Naive thymus-derived CD8-positive, alpha-beta T cell (primary cell): ENCODE measurements at regions not wholly inside any gene's neighbourhood (a gene's known extent, or its start where the extent isn't known, plus 50 kb on each side); places are given as distances from the start of the nearest gene placed in this dataset.

Experiments
- ATAC-seq, 2 donors: fragments of 150-1000 bp; cut with Tn5 transposase in 1 of 2; sonication (Bioruptor Pico), chemical (Tn5 transposase) in 1 of 2; 1 replicate in 1 of 2; 2 replicates in 1 of 2; pipeline ENCODE4 v1.10.0; 2021; ENCODE audit warnings: mild to moderate bottlenecking in 2 of 2, moderate library complexity in 2 of 2
- POLR2A ChIA-PET: fragments of 350-600 bp; sonication (Branson Sonifier 250); formaldehyde crosslinking; loops from one replicate; lab custom pipeline; 2021; ENCODE audit warnings: antibody characterized with exemption; lab: Charles Lee
- DNase-seq, 10 donors: peaks; one replicate each; pipeline versions ENCODE4 v3.0.0 to v3.0.0-alpha.2; 2020 to 2022
- H3K27ac Mint-ChIP-seq, 10 donors: one replicate each; pipeline ENCODE4 v1.8.0; 2020 to 2022; ENCODE audit warnings: mild to moderate bottlenecking in 10 of 10, mixed read lengths in 10 of 10, moderate library complexity in 4 of 10, inconsistent platforms in 1 of 10
- H3K27me3 Mint-ChIP-seq, 5 donors: one replicate each; pipeline ENCODE4 v1.8.0; 2021 to 2022; ENCODE audit warnings: mixed read lengths in 5 of 5
- H3K36me3 Mint-ChIP-seq, 3 donors: one replicate each; pipeline ENCODE4 v1.8.0; 2020 to 2022; ENCODE audit warnings: mixed read lengths in 3 of 3, mild to moderate bottlenecking in 2 of 3, inconsistent platforms in 1 of 3
- H3K4me1 Mint-ChIP-seq, 4 donors: one replicate each; pipeline ENCODE4 v1.8.0; 2021 to 2022; ENCODE audit warnings: mixed read lengths in 4 of 4
- H3K4me3 Mint-ChIP-seq, 10 donors: one replicate each; pipeline ENCODE4 v1.8.0; 2020 to 2022; ENCODE audit warnings: mild to moderate bottlenecking in 10 of 10, mixed read lengths in 10 of 10, moderate library complexity in 6 of 10, inconsistent platforms in 1 of 10
- H3K9me3 Mint-ChIP-seq, 9 donors: one replicate each; pipeline ENCODE4 v1.8.0; 2020 to 2022; ENCODE audit warnings: mixed read lengths in 9 of 9, mild to moderate bottlenecking in 3 of 9, inconsistent platforms in 1 of 9, moderate library complexity in 1 of 9

GRCh38 chr1:56077206-56077605 is 502.2 kb downstream of the PLPP3 start:
- H3K27ac Mint-ChIP-seq, result no peak overlapping the region
- ATAC-seq, result no peak
- H3K27me3 Mint-ChIP-seq, result no peaks in the 10 kb centered on the region
- POLR2A ChIA-PET, result no interaction called here
- no peak overlapping the region for H3K4me3 Mint-ChIP-seq
- H3K4me1 Mint-ChIP-seq, result no peaks in the 10 kb centered on the region
- no peak for DNase-seq
- H3K36me3 Mint-ChIP-seq, result no peaks in the 10 kb centered on the region
- peaks cover 0 to 9% (median 3%) of the 10 kb centered on the region in 9 donors for H3K9me3 Mint-ChIP-seq

GRCh38 chr1:56074007-56074651 is 505.2 kb downstream of the PLPP3 start:
- no peaks in the 10 kb centered on the region for H3K36me3 Mint-ChIP-seq
- H3K27me3 Mint-ChIP-seq, result no peaks in the 10 kb centered on the region
- no peak for ATAC-seq

GRCh38 chr1:56073614-56074006 is 505.8 kb downstream of the PLPP3 start:
- ATAC-seq (no peak), DNase-seq (no peak)

More at GRCh38 chr1:56074007-56074651, 505.2 kb downstream of the PLPP3 start:
- POLR2A ChIA-PET, result no interaction called here
- no peak for DNase-seq
- Mint-ChIP-seq H3K4me3 (no peak overlapping the region), H3K4me1 (no peaks in the 10 kb centered on the region), H3K9me3 (peaks cover 0 to 6% (median 3%) of the 10 kb centered on the region in 9 donors), H3K27ac (no peak overlapping the region)

GRCh38 chr1:56073206-56073605 is 506.2 kb downstream of the PLPP3 start:
- DNase-seq, result no peak
- Mint-ChIP-seq H3K9me3 (peaks cover 0 to 10% (median 3%) of the 10 kb centered on the region in 9 donors), H3K27me3 (no peaks in the 10 kb centered on the region), H3K27ac (no peak overlapping the region), H3K36me3 (no peaks in the 10 kb centered on the region), H3K4me3 (no peak overlapping the region), H3K4me1 (no peaks in the 10 kb centered on the region)
- POLR2A ChIA-PET, result no interaction called here
- ATAC-seq, result no peak

More at GRCh38 chr1:56073614-56074006, 505.8 kb downstream of the PLPP3 start:
- no peaks in the 10 kb centered on the region for H3K4me1 Mint-ChIP-seq
- POLR2A ChIA-PET, result no interaction called here
- H3K27me3 Mint-ChIP-seq, result no peaks in the 10 kb centered on the region
- H3K4me3 Mint-ChIP-seq, result no peak overlapping the region
- no peaks in the 10 kb centered on the region for H3K36me3 Mint-ChIP-seq
- peaks cover 0 to 10% (median 3%) of the 10 kb centered on the region in 9 donors for H3K9me3 Mint-ChIP-seq
- no peak overlapping the region for H3K27ac Mint-ChIP-seq

- no peaks in the 10 kb centered on the region for H3K4me1 Mint-ChIP-seq
- peaks cover 0 to 10% (median 3%) of the 10 kb centered on the region in 9 donors for H3K9me3 Mint-ChIP-seq
- POLR2A ChIA-PET, result no interaction called here
- H3K4me3 Mint-ChIP-seq, result no peak overlapping the region
- H3K36me3 Mint-ChIP-seq, result no peaks in the 10 kb centered on the region
- no peak for DNase-seq
- H3K27ac Mint-ChIP-seq, result no peak overlapping the region
- no peak for ATAC-seq
- no peaks in the 10 kb centered on the region for H3K27me3 Mint-ChIP-seq
Measured at GRCh38 chr1:56072310-56072709, 507.1 kb downstream of the PLPP3 start.

- ATAC-seq, result no peak
- POLR2A ChIA-PET, result no interaction called here
- no peak overlapping the region for H3K27ac Mint-ChIP-seq
- no peaks in the 10 kb centered on the region for H3K36me3 Mint-ChIP-seq
- H3K27me3 Mint-ChIP-seq, result no peaks in the 10 kb centered on the region
- DNase-seq, result no peak
- no peaks in the 10 kb centered on the region for H3K4me1 Mint-ChIP-seq
- peaks cover 0 to 10% (median 3%) of the 10 kb centered on the region in 9 donors for H3K9me3 Mint-ChIP-seq
- H3K4me3 Mint-ChIP-seq, result no peak overlapping the region
Measured at GRCh38 chr1:56071351-56071750, 508.0 kb downstream of the PLPP3 start.

- H3K36me3 Mint-ChIP-seq, result no peaks in the 10 kb centered on the region
- H3K4me3 Mint-ChIP-seq, result no peak overlapping the region
- DNase-seq (no peak), ATAC-seq (no peak)
- H3K27ac Mint-ChIP-seq, result no peak overlapping the region
- no peaks in the 10 kb centered on the region for H3K27me3 Mint-ChIP-seq
- peaks cover 0 to 10% (median 0%) of the 10 kb centered on the region in 9 donors for H3K9me3 Mint-ChIP-seq
- H3K4me1 Mint-ChIP-seq, result no peaks in the 10 kb centered on the region
- POLR2A ChIA-PET, result no interaction called here
Measured at GRCh38 chr1:56070601-56071000, 508.8 kb downstream of the PLPP3 start.

- POLR2A ChIA-PET, result no interaction called here
- Mint-ChIP-seq H3K27ac (no peak overlapping the region), H3K27me3 (no peaks in the 10 kb centered on the region), H3K9me3 (peaks cover 0 to 10% (median 0%) of the 10 kb centered on the region in 9 donors), H3K4me3 (no peak overlapping the region), H3K4me1 (no peaks in the 10 kb centered on the region), H3K36me3 (no peaks in the 10 kb centered on the region)
- ATAC-seq (no peak), DNase-seq (no peak)
Measured at GRCh38 chr1:56069824-56070223, 509.5 kb downstream of the PLPP3 start.

GRCh38 chr1:56068908-56069307 is 510.5 kb downstream of the PLPP3 start:
- no peaks in the 10 kb centered on the region for H3K27me3 Mint-ChIP-seq
- no peaks in the 10 kb centered on the region for H3K4me1 Mint-ChIP-seq
- peaks cover 0 to 10% (median under 1%) of the 10 kb centered on the region in 9 donors for H3K9me3 Mint-ChIP-seq
- no peak for ATAC-seq
- H3K36me3 Mint-ChIP-seq, result no peaks in the 10 kb centered on the region
- no peak overlapping the region for H3K27ac Mint-ChIP-seq
- no peak for DNase-seq
- no peak overlapping the region for H3K4me3 Mint-ChIP-seq
- POLR2A ChIA-PET, result no interaction called here

- Mint-ChIP-seq H3K36me3 (no peaks in the 10 kb centered on the region), H3K4me3 (no peak overlapping the region), H3K4me1 (no peaks in the 10 kb centered on the region), H3K9me3 (peaks cover 0 to 10% (median 2%) of the 10 kb centered on the region in 9 donors), H3K27ac (no peak overlapping the region), H3K27me3 (no peaks in the 10 kb centered on the region)
- ATAC-seq (no peak), DNase-seq (no peak)
- POLR2A ChIA-PET, result no interaction called here
Measured at GRCh38 chr1:56068210-56068609, 511.2 kb downstream of the PLPP3 start.

GRCh38 chr1:56065729-56066128 is 513.6 kb downstream of the PLPP3 start:
- no peaks in the 10 kb centered on the region for H3K4me1 Mint-ChIP-seq
- POLR2A ChIA-PET, result no interaction called here
- no peak overlapping the region for H3K4me3 Mint-ChIP-seq
- ATAC-seq, result no peak
- H3K27me3 Mint-ChIP-seq, result peaks cover 0 to 10% (median 0%) of the 10 kb centered on the region in 5 donors
- peaks cover 0 to 10% (median 0%) of the 10 kb centered on the region in 9 donors for H3K9me3 Mint-ChIP-seq
- H3K27ac Mint-ChIP-seq, result no peak overlapping the region
- DNase-seq, result no peak
- no peaks in the 10 kb centered on the region for H3K36me3 Mint-ChIP-seq

- H3K4me1 Mint-ChIP-seq, result no peaks in the 10 kb centered on the region
- no peak overlapping the region for H3K27ac Mint-ChIP-seq
- no peak for DNase-seq
- ATAC-seq, result no peak
- H3K4me3 Mint-ChIP-seq, result no peak overlapping the region
- no peaks in the 10 kb centered on the region for H3K36me3 Mint-ChIP-seq
- peaks cover 0 to 9% (median 0%) of the 10 kb centered on the region in 9 donors for H3K9me3 Mint-ChIP-seq
- peaks cover 0 to 10% (median 2%) of the 10 kb centered on the region in 5 donors for H3K27me3 Mint-ChIP-seq
- POLR2A ChIA-PET, result no interaction called here
Measured at GRCh38 chr1:56064705-56065104, 514.7 kb downstream of the PLPP3 start.

GRCh38 chr1:56063461-56063860 is 515.9 kb downstream of the PLPP3 start:
- peaks cover 0 to 3% (median 0%) of the 10 kb centered on the region in 9 donors for H3K9me3 Mint-ChIP-seq
- POLR2A ChIA-PET, result no interaction called here
- H3K27me3 Mint-ChIP-seq, result peaks cover 0 to 10% (median 3%) of the 10 kb centered on the region in 5 donors
- DNase-seq, result no peak
- ATAC-seq, result no peak
- H3K27ac Mint-ChIP-seq, result no peak overlapping the region
- no peaks in the 10 kb centered on the region for H3K4me1 Mint-ChIP-seq
- H3K36me3 Mint-ChIP-seq, result no peaks in the 10 kb centered on the region
- no peak overlapping the region for H3K4me3 Mint-ChIP-seq

GRCh38 chr1:56062625-56063024 is 516.7 kb downstream of the PLPP3 start:
- DNase-seq, result no peak
- no peak overlapping the region for H3K4me3 Mint-ChIP-seq

More at GRCh38 chr1:56062625-56063024, 516.7 kb downstream of the PLPP3 start:
- POLR2A ChIA-PET, result no interaction called here
- no peaks in the 10 kb centered on the region for H3K4me1 Mint-ChIP-seq
- peaks cover 0 to 3% (median 0%) of the 10 kb centered on the region in 9 donors for H3K9me3 Mint-ChIP-seq
- no peak for ATAC-seq
- peaks cover 0 to 10% (median 3%) of the 10 kb centered on the region in 5 donors for H3K27me3 Mint-ChIP-seq
- no peak overlapping the region for H3K27ac Mint-ChIP-seq
- H3K36me3 Mint-ChIP-seq, result no peaks in the 10 kb centered on the region
